Trophoblast cell (in vitro differentiated cells and primary cell): ENCODE measurements at regions not wholly inside any gene's neighbourhood (a gene's known extent, or its start where the extent isn't known, plus 50 kb on each side); places are given as distances from the start of the nearest gene placed in this dataset.
A peak's percentile ranks its signal among the peaks of the same experiment; 100 is the strongest.

Experiments
- DNase-seq, 2 donors: peaks; one replicate each; pipeline ENCODE4 v3.0.0-alpha.2; 2016
- H2AFZ ChIP-seq: 2 replicates; pipeline ENCODE4 v1.6.1; 2013; ENCODE audit warnings: low read length, moderate library complexity, mild to moderate bottlenecking; ENCODE audit not compliant: insufficient read depth, poor library complexity
- H2AK5ac ChIP-seq: 2 replicates; pipeline ENCODE4 v1.6.1; 2013; ENCODE audit warnings: mild to moderate bottlenecking, low read length
- H2BK120ac ChIP-seq: 2 replicates; pipeline ENCODE4 v1.6.1; 2013; ENCODE audit warnings: low read length, mild to moderate bottlenecking, moderate library complexity; ENCODE audit not compliant: insufficient read depth, poor library complexity
- H2BK12ac ChIP-seq: 2 replicates; pipeline ENCODE4 v1.6.1; 2013; ENCODE audit warnings: mild to moderate bottlenecking, low read length, moderate library complexity
- H2BK5ac ChIP-seq: 2 replicates; pipeline ENCODE4 v1.6.1; 2013; ENCODE audit warnings: low read length, low read depth, moderate library complexity, mild to moderate bottlenecking; ENCODE audit not compliant: poor library complexity
- H3K14ac ChIP-seq: 2 replicates; pipeline ENCODE4 v1.6.1; 2013; ENCODE audit warnings: mild to moderate bottlenecking, low read length
- H3K18ac ChIP-seq: 2 replicates; pipeline ENCODE4 v1.6.1; 2013; ENCODE audit warnings: mild to moderate bottlenecking, low read length
- H3K23ac ChIP-seq: 2 replicates; pipeline ENCODE4 v1.6.1; 2013; ENCODE audit warnings: low read length
- H3K27ac ChIP-seq: 2 replicates; pipeline ENCODE4 v1.5.1; 2013; ENCODE audit warnings: low read depth, mild to moderate bottlenecking, inconsistent platforms, low read length, moderate library complexity
- H3K27me3 ChIP-seq: 2 replicates; pipeline ENCODE4 v1.6.1; 2013; ENCODE audit warnings: inconsistent platforms, mild to moderate bottlenecking, low read length, moderate library complexity; ENCODE audit not compliant: insufficient read depth
- H3K36me3 ChIP-seq, 2 experiments: 1 replicate in 1 of 2; 2 replicates in 1 of 2; pipeline ENCODE4 v1.6.1; 2013; ENCODE audit warnings: low read length in 2 of 2, mild to moderate bottlenecking in 2 of 2, moderate library complexity in 1 of 2; ENCODE audit not compliant: insufficient read depth in 2 of 2, control insufficient read depth in 1 of 2
- H3K4ac ChIP-seq: 2 replicates; pipeline ENCODE4 v1.6.1; 2013; ENCODE audit warnings: low read depth, mild to moderate bottlenecking, low read length, moderate library complexity
- H3K4me1 ChIP-seq, 2 experiments: 1 replicate in 1 of 2; 2 replicates in 1 of 2; pipeline ENCODE4 v1.6.1; 2013; ENCODE audit warnings: low read length in 2 of 2, mild to moderate bottlenecking in 2 of 2, moderate library complexity in 1 of 2; ENCODE audit not compliant: insufficient read depth in 2 of 2, control insufficient read depth in 1 of 2
- H3K4me2 ChIP-seq: 2 replicates; pipeline ENCODE4 v1.6.1; 2013; ENCODE audit warnings: inconsistent platforms, mild to moderate bottlenecking, low read length, moderate library complexity
- H3K4me3 ChIP-seq: 2 replicates; pipeline ENCODE4 v1.5.1; 2013; ENCODE audit warnings: mild to moderate bottlenecking, low read depth, low read length, inconsistent platforms
- H3K79me1 ChIP-seq: one replicate; pipeline ENCODE4 v1.6.1; 2013; ENCODE audit warnings: low read length
- H3K79me2 ChIP-seq: 2 replicates; pipeline ENCODE4 v1.6.1; 2013; ENCODE audit warnings: low read length, mild to moderate bottlenecking; ENCODE audit not compliant: control insufficient read depth, insufficient read depth, poor library complexity
- H3K9ac ChIP-seq: 2 replicates; pipeline ENCODE4 v1.6.1; 2013; ENCODE audit warnings: mild to moderate bottlenecking, low read length
- H3K9me3 ChIP-seq: 2 replicates; pipeline ENCODE4 v1.6.1; 2013; ENCODE audit warnings: low read depth, mild to moderate bottlenecking, control low read depth, inconsistent platforms, low read length; ENCODE audit not compliant: insufficient read depth
- H4K12ac ChIP-seq: 2 replicates; pipeline ENCODE4 v1.6.1; 2013; ENCODE audit warnings: low read depth, mild to moderate bottlenecking, low read length, moderate library complexity
- H4K8ac ChIP-seq: 2 replicates; pipeline ENCODE4 v1.6.1; 2013; ENCODE audit warnings: low read depth, mild to moderate bottlenecking, low read length, moderate library complexity
- H4K91ac ChIP-seq: one replicate; pipeline ENCODE4 v1.6.1; 2013; ENCODE audit warnings: low read depth, mild to moderate bottlenecking, low read length, moderate library complexity
- WGBS: extraction: QIAGEN DNeasy Blood & Tissue Kit; methylation state at CpG from one replicate; pipeline ENCODE4 v1.1.7; 2013; ENCODE audit warnings: missing lambda C conversion rate; ENCODE audit not compliant: insufficient read length, insufficient coverage; ENCODE audit errors: extremely low coverage; 5-methylcytosine and 5-hydroxymethylcytosine counted together

GRCh38 chr6:3661390-3661789, 90.1 kb downstream of the PXDC1 start:
- Histone ChIP-seq H3K4me2 (no peak overlapping the region), H2AK5ac (peak overlapping the region; percentile 6), H3K14ac (no peak overlapping the region), H3K79me2 (peaks cover 1% of the 10 kb centered on the region), H3K9ac (no peak overlapping the region), H2AFZ (no peak overlapping the region), H4K8ac (no peak overlapping the region), H3K18ac (no peak overlapping the region), H3K27ac (no peak overlapping the region), H2BK120ac (no peak overlapping the region), H3K4me3 (no peak overlapping the region), H3K9me3 (no peaks in the 10 kb centered on the region), H3K4me1 (peaks cover 23 to 35% of the 10 kb centered on the region in 2 experiments), H2BK5ac (no peak overlapping the region), H3K4ac (no peak overlapping the region), H2BK12ac (peak overlapping the region; percentile 7), H3K23ac (no peak overlapping the region), H4K91ac (no peak overlapping the region), H3K79me1 (peaks cover 26% of the 10 kb centered on the region), H4K12ac (no peak overlapping the region), H3K36me3 (no peaks in the 10 kb centered on the region), H3K27me3 (no peaks in the 10 kb centered on the region)
- DNase-seq: no peak
- WGBS: no CpG with 5 or more reads among the region's 12 CpGs

- no peak overlapping the region for H2BK5ac ChIP-seq
- no peak overlapping the region for H3K4me3 ChIP-seq
- no peak overlapping the region for H3K4me2 ChIP-seq
- no peak overlapping the region for H4K8ac ChIP-seq
- no peaks in the 10 kb centered on the region for H3K27me3 ChIP-seq
- no peak overlapping the region for H3K23ac ChIP-seq
- H3K14ac ChIP-seq: no peak overlapping the region
- no peak overlapping the region for H4K12ac ChIP-seq
- no CpG with 5 or more reads among the region's 8 CpGs for WGBS
- peaks cover 21% of the 10 kb centered on the region for H3K79me1 ChIP-seq
- H3K27ac ChIP-seq: no peak overlapping the region
- no peak overlapping the region for H2BK120ac ChIP-seq
- H2BK12ac ChIP-seq: peak overlapping the region; percentile 16
- peaks cover 1% of the 10 kb centered on the region for H3K79me2 ChIP-seq
- no peak overlapping the region for H3K18ac ChIP-seq
- H2AFZ ChIP-seq: no peak overlapping the region
- no peak overlapping the region for H3K4ac ChIP-seq
- peak overlapping the region; percentile 1 for H4K91ac ChIP-seq
- no peak overlapping the region for H2AK5ac ChIP-seq
- H3K9me3 ChIP-seq: no peaks in the 10 kb centered on the region
- no peaks in the 10 kb centered on the region for H3K36me3 ChIP-seq
- peaks cover 16 to 26% of the 10 kb centered on the region in 2 experiments for H3K4me1 ChIP-seq
- H3K9ac ChIP-seq: no peak overlapping the region
- peak in 1 of 2 donors; percentile 60 for DNase-seq
Observed at GRCh38 chr6:3660473-3660872, 91.0 kb downstream of the PXDC1 start.

- no peak overlapping the region for H3K4me2 ChIP-seq
Observed at GRCh38 chr6:3659748-3660147, 91.8 kb downstream of the PXDC1 start.

GRCh38 chr6:3656076-3656475, 95.4 kb downstream of the PXDC1 start:
- no peak overlapping the region for H2AK5ac ChIP-seq
- H2BK5ac ChIP-seq: no peak overlapping the region
- no peak overlapping the region for H3K4ac ChIP-seq
- no peak overlapping the region for H3K18ac ChIP-seq
- no peak overlapping the region for H3K23ac ChIP-seq
- peaks cover 10% of the 10 kb centered on the region for H3K79me1 ChIP-seq
- H3K27ac ChIP-seq: no peak overlapping the region
- H2BK120ac ChIP-seq: no peak overlapping the region
- H3K4me1 ChIP-seq: peaks cover 17 to 21% of the 10 kb centered on the region in 2 experiments
- no peak overlapping the region for H3K4me3 ChIP-seq
- no peak overlapping the region for H2AFZ ChIP-seq
- H2BK12ac ChIP-seq: no peak overlapping the region
- H4K12ac ChIP-seq: no peak overlapping the region
- no peaks in the 10 kb centered on the region for H3K79me2 ChIP-seq
- WGBS: no CpG with 5 or more reads among the region's 5 CpGs
- no peaks in the 10 kb centered on the region for H3K36me3 ChIP-seq
- DNase-seq: no peak
- H3K4me2 ChIP-seq: no peak overlapping the region
- no peaks in the 10 kb centered on the region for H3K27me3 ChIP-seq
- H3K9me3 ChIP-seq: no peaks in the 10 kb centered on the region
- no peak overlapping the region for H3K9ac ChIP-seq
- H3K14ac ChIP-seq: no peak overlapping the region
- no peak overlapping the region for H4K8ac ChIP-seq
- H4K91ac ChIP-seq: no peak overlapping the region

More at GRCh38 chr6:3659748-3660147, 91.8 kb downstream of the PXDC1 start:
- Histone ChIP-seq H4K12ac (no peak overlapping the region), H3K27ac (no peak overlapping the region), H3K14ac (no peak overlapping the region), H3K79me1 (peaks cover 18% of the 10 kb centered on the region), H3K36me3 (no peaks in the 10 kb centered on the region), H2BK120ac (no peak overlapping the region), H3K18ac (no peak overlapping the region), H2AFZ (no peak overlapping the region), H3K4me1 (peaks cover 12 to 21% of the 10 kb centered on the region in 2 experiments), H3K79me2 (no peaks in the 10 kb centered on the region), H2AK5ac (no peak overlapping the region), H2BK5ac (no peak overlapping the region), H3K4me3 (no peak overlapping the region), H2BK12ac (peak overlapping the region; percentile 37), H4K91ac (no peak overlapping the region), H3K27me3 (no peaks in the 10 kb centered on the region), H3K23ac (no peak overlapping the region), H3K4ac (no peak overlapping the region), H4K8ac (no peak overlapping the region), H3K9me3 (no peaks in the 10 kb centered on the region), H3K9ac (no peak overlapping the region)
- DNase-seq: peak; percentile 31 to 59
- WGBS: no CpG with 5 or more reads among the region's 6 CpGs
